RWPE2 (cell line): ENCODE measurements at regions not wholly inside any gene's neighbourhood (a gene's known extent, or its start where the extent isn't known, plus 50 kb on each side); places are given as distances from the start of the nearest gene placed in this dataset.
A peak's percentile ranks its signal among the peaks of the same experiment; 100 is the strongest.

Experiments
- ATAC-seq: fragments of 200-7000 bp; cut with Tn5 transposase; 3 replicates; pipeline ENCODE4 v1.9.1; 2021; ENCODE audit warnings: low read depth
- DNase-seq: peaks from one replicate; pipeline ENCODE4 v3.0.0-alpha.2; 2020; ENCODE audit warnings: low spot score
- H3K27ac ChIP-seq: fragments of 450-650 bp; 2 replicates; pipeline ENCODE4 v1.5.1; 2017; ENCODE audit warnings: mild to moderate bottlenecking; ENCODE audit not compliant: poor library complexity, severe bottlenecking
- H3K27me3 ChIP-seq: fragments of 250-450 bp; sonication (Bioruptor Pico); 2 replicates; pipeline ENCODE4 v1.5.1; 2021; ENCODE audit warnings: mild to moderate bottlenecking, moderate library complexity; ENCODE audit not compliant: insufficient read depth, poor library complexity, severe bottlenecking
- H3K36me3 ChIP-seq: fragments of 250-450 bp; sonication (Bioruptor Pico); 2 replicates; pipeline ENCODE4 v1.5.1; 2020; ENCODE audit warnings: low read depth, mild to moderate bottlenecking, moderate library complexity
- H3K4me1 ChIP-seq: fragments of 250-450 bp; sonication (Bioruptor Pico); 2 replicates; pipeline ENCODE4 v1.5.1; 2021; ENCODE audit warnings: mild to moderate bottlenecking, moderate library complexity; ENCODE audit not compliant: insufficient read depth, poor library complexity, severe bottlenecking
- H3K4me3 ChIP-seq: fragments of 250-450 bp; sonication (Bioruptor Pico); 2 replicates; pipeline ENCODE4 v1.5.1; 2021; ENCODE audit warnings: mild to moderate bottlenecking, moderate library complexity; ENCODE audit not compliant: severe bottlenecking
- H3K9me3 ChIP-seq: fragments of 250-450 bp; sonication (Bioruptor Pico); 2 replicates; pipeline ENCODE4 v1.5.1; 2021; ENCODE audit warnings: mild to moderate bottlenecking, moderate library complexity; ENCODE audit not compliant: severe bottlenecking
- TF ChIP-seq, protein P1 (sequence below): fragments of 450-650 bp; IDR thresholded peaks from one replicate; pipeline ENCODE4 v1.5.1; 2017; ENCODE audit warnings: mild to moderate bottlenecking, moderate library complexity; ENCODE audit not compliant: poor library complexity, severe bottlenecking

DNA sequence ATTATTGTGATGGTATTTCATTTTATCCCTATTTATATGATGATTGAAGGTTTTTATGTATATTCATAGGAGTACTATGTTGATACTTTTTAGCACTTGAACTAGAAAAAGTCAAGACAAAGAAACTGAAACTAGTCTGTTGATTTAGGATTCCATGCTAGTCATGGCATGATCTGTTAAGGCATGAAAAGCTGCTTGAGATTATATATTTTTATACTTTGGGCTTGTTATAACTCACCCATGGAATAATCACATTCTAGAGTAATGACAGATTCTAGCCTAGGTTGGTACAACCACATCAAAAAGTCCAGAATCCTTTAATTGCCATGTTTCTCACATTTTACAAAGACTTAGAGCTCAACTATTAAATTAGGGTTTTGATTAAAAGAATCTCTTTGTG lies 472.6 kb upstream of the CELF4 start:
- Histone ChIP-seq H3K36me3 (no peaks in the 10 kb centered on the region), H3K9me3 (no peaks in the 10 kb centered on the region), H3K4me1 (no peaks in the 10 kb centered on the region), H3K27ac (no peak overlapping the region), H3K4me3 (no peak overlapping the region), H3K27me3 (peaks cover 8% of the 10 kb centered on the region)
- ATAC-seq = no peak
- TF ChIP-seq, protein P1, sequence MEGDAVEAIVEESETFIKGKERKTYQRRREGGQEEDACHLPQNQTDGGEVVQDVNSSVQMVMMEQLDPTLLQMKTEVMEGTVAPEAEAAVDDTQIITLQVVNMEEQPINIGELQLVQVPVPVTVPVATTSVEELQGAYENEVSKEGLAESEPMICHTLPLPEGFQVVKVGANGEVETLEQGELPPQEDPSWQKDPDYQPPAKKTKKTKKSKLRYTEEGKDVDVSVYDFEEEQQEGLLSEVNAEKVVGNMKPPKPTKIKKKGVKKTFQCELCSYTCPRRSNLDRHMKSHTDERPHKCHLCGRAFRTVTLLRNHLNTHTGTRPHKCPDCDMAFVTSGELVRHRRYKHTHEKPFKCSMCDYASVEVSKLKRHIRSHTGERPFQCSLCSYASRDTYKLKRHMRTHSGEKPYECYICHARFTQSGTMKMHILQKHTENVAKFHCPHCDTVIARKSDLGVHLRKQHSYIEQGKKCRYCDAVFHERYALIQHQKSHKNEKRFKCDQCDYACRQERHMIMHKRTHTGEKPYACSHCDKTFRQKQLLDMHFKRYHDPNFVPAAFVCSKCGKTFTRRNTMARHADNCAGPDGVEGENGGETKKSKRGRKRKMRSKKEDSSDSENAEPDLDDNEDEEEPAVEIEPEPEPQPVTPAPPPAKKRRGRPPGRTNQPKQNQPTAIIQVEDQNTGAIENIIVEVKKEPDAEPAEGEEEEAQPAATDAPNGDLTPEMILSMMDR = no peak
- DNase-seq = no peak

DNA sequence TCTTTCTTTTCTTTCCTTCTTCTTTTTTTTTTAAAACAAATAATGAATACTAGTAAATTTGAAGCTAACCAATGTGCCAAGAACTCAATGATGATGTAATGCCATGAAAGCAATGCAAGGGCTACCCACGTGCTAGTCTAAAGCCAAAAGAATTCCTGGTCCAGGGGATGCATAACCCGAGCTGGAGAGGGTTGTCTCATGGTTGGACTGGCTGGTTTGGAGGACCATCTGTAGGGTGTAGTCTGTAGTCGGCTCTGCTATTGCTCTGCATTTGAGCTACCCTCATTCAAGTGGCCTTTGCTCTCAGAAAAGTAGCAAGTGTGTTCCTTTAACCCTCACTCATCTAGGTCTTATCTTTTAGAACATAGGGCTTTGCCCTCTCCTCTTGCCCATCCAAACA lies 469.6 kb upstream of the CELF4 start:
- H3K4me1 ChIP-seq = no peaks in the 10 kb centered on the region
- no peak overlapping the region for H3K4me3 ChIP-seq
- no peaks in the 10 kb centered on the region for H3K9me3 ChIP-seq
- H3K27ac ChIP-seq = no peak overlapping the region
- H3K36me3 ChIP-seq = no peaks in the 10 kb centered on the region
- peaks cover 6% of the 10 kb centered on the region for H3K27me3 ChIP-seq
- no peak for DNase-seq
- ATAC-seq = no peak
- TF ChIP-seq, protein P1 = no peak

DNA sequence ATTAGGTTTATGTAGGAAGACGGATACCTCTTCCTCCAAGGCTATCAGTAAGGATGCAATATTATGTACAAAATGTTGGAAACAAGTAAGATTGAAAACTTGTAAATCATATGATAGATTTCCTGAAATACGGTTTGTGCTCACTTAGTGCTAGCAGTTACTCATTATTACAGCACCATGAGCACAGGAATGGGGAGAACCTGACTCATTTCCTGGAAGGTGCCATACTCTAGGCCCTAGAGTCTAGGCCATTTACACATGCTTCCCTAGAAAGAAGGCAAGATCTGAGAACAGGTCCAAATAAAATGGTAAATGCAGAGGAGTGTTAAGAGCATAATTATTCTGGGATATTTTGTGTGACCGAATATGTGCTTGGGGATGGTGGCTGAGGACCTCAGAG lies 467.7 kb upstream of the CELF4 start:
- no peaks in the 10 kb centered on the region for H3K4me1 ChIP-seq
- DNase-seq = no peak
- no peak overlapping the region for H3K27ac ChIP-seq
- H3K9me3 ChIP-seq = no peaks in the 10 kb centered on the region
- no peaks in the 10 kb centered on the region for H3K36me3 ChIP-seq
- peaks cover 2% of the 10 kb centered on the region for H3K27me3 ChIP-seq
- TF ChIP-seq, protein P1 = no peak
- peak; percentile 67; the same call in 2 of the 3 replicates for ATAC-seq
- H3K4me3 ChIP-seq = no peak overlapping the region

DNA sequence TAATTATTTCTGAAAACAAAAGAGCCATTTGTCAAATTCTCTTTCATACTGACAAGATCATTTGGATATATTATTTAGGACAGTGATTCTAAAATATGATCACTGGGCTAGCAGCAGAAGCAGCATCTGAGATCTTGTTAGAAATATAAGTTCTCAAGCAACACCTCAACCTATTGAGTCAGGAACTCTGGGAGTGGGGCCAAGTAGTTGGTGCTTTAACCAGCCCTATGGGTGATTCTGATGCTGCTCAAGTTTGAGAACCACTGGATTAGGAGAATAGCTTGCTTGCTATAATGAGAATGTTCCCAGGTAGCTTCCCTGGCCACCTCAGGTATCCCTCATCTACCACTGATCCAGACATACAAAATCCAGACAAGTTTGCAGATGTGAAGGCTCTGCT lies 466.9 kb upstream of the CELF4 start:
- Histone ChIP-seq H3K36me3 (no peaks in the 10 kb centered on the region), H3K4me3 (no peak overlapping the region), H3K4me1 (no peaks in the 10 kb centered on the region), H3K9me3 (no peaks in the 10 kb centered on the region), H3K27ac (no peak overlapping the region), H3K27me3 (peaks cover 2% of the 10 kb centered on the region)
- ATAC-seq (no peak), DNase-seq (no peak)
- TF ChIP-seq, protein P1 = no peak

DNA sequence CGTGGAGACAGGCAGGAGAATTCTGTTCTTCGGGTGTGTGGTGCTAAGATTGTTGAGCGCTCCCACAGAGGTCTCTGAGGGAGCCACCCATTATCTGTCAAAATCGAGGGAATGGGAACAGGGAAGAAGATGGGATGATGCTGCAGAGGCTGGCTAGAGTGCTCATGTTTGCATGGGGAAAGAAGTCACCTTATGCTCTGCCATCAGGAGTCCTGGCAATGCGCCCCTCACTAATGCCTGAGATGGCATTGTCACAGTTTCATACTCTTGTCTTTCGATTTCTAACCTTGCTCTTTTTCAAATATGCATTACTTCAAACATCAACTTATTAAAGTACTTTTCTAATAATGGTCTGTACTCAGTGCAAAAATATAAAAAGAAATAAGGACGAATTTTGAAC lies 463.3 kb upstream of the CELF4 start:
- DNase-seq = no peak
- Histone ChIP-seq H3K27ac (no peak overlapping the region), H3K9me3 (no peaks in the 10 kb centered on the region), H3K4me3 (no peak overlapping the region), H3K27me3 (peaks cover 2% of the 10 kb centered on the region), H3K4me1 (no peaks in the 10 kb centered on the region), H3K36me3 (no peaks in the 10 kb centered on the region)
- TF ChIP-seq, protein P1 = no peak
- no peak for ATAC-seq
